ENCODE measurements at regions not wholly inside any gene's neighbourhood (a gene's known extent, or its start where the extent isn't known, plus 50 kb on each side); places are given as distances from the start of the nearest gene placed in this dataset.

DNA sequence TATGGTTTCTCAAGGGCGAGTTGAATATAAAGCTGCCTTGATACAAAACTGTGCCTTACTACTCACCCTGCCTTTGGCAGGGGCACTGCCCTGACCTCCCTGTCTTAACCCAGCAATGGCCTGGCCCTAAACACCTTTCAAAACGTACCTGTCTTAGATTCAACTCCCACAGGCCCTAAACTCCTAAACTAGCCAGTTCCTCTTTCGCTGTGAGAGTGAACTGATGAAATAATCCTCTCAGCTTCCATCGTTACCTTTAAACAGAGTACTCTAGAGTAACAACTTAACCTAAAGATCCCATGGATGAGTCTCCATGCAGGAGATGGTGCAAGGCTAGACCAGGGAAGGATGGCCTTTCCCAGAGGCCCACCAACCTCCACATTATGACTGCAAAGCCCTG lies 133.0 kb upstream of the THBS1 start:
- DNase-seq (ENCODE audit: insufficient read length, low spot score) (no peak), FAIRE-seq (no peak)
- TF ChIP-seq, protein P1, sequence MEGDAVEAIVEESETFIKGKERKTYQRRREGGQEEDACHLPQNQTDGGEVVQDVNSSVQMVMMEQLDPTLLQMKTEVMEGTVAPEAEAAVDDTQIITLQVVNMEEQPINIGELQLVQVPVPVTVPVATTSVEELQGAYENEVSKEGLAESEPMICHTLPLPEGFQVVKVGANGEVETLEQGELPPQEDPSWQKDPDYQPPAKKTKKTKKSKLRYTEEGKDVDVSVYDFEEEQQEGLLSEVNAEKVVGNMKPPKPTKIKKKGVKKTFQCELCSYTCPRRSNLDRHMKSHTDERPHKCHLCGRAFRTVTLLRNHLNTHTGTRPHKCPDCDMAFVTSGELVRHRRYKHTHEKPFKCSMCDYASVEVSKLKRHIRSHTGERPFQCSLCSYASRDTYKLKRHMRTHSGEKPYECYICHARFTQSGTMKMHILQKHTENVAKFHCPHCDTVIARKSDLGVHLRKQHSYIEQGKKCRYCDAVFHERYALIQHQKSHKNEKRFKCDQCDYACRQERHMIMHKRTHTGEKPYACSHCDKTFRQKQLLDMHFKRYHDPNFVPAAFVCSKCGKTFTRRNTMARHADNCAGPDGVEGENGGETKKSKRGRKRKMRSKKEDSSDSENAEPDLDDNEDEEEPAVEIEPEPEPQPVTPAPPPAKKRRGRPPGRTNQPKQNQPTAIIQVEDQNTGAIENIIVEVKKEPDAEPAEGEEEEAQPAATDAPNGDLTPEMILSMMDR (IDR thresholded peaks at IDR 0.05; ENCODE audit: insufficient read depth, missing control alignments), result no peak

DNA sequence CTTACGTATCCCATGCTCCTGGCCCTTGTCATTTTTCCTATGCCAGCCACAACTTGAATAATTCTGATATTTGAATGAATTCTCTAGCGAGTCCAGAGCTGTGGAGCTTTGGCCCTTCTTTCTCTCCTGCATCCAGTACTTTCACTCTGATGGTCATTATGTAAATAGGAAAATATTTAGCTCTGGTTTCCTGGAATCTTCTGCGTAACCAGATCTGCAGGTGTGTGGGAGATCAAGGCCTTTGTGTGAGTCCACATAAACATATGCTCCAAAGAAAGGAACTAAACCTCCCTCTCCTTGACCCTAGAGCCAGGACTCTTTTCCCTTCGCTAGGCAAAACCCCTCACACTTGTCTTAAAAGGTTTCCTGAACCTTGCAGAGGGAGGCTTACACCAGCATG lies 132.5 kb upstream of the THBS1 start:
- FAIRE-seq (no peak), DNase-seq (ENCODE audit: insufficient read length, low spot score) (no peak)
- TF ChIP-seq, protein P1 (IDR thresholded peaks at IDR 0.05; ENCODE audit: insufficient read depth, missing control alignments), result no peak

- DNase-seq (ENCODE audit: insufficient read length, low spot score) (no peak), FAIRE-seq (no peak)
- TF ChIP-seq, protein P1 (IDR thresholded peaks at IDR 0.05; ENCODE audit: insufficient read depth, missing control alignments), result no peak
Measured at GRCh38 chr15:39451121-39451688, 129.7 kb upstream of the THBS1 start.

GRCh38 chr15:39451871-39452270 lies 129.0 kb upstream of the THBS1 start:
- DNase-seq (ENCODE audit: insufficient read length, low spot score) (no peak), FAIRE-seq (no peak)
- TF ChIP-seq, protein P1 (IDR thresholded peaks at IDR 0.05; ENCODE audit: insufficient read depth, missing control alignments), result no peak

- FAIRE-seq (no peak), DNase-seq (ENCODE audit: insufficient read length, low spot score) (no peak)
Measured at GRCh38 chr15:39453620-39454019, 127.3 kb upstream of the THBS1 start.

GRCh38 chr15:39454189-39454986 lies 126.5 kb upstream of the THBS1 start:
- FAIRE-seq, result no peak
- DNase-seq (ENCODE audit: insufficient read length, low spot score), result no peak

More at GRCh38 chr15:39453620-39454019, 127.3 kb upstream of the THBS1 start:
- TF ChIP-seq, protein P1 (IDR thresholded peaks at IDR 0.05; ENCODE audit: insufficient read depth, missing control alignments), result no peak

More at GRCh38 chr15:39454189-39454986, 126.5 kb upstream of the THBS1 start:
- TF ChIP-seq, protein P1 (IDR thresholded peaks at IDR 0.05; ENCODE audit: insufficient read depth, missing control alignments), result no peak

Measured in D721Med (cell line).